Hippocampal formation (tissue), 2 donors: ENCODE measurements at regions not wholly inside any gene's neighbourhood (a gene's known extent, or its start where the extent isn't known, plus 50 kb on each side); places are given as distances from the start of the nearest gene placed in this dataset.

Experiments
- DNase-seq, 2 donors: peaks; one replicate each; lab custom pipeline; 2025; lab: John Stamatoyannopoulos, UW

DNA sequence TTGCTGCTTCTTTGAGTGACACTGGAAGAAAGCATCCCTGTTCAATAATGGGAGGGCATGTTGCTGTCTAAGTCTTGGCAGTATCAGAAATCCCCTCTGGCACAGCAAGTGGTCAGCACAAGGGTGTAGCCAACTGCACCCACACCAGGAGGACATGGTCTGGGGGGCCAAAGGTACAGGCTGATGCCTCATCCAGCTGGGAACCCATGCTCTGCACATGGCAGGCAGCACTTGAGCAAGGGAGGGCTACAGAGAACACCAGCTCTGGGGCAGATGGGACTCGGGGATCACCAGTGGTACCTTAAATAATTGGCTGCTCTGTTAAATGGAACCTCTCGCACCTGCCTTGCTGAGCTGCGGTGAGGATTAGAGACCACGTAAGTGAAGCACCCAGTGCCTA lies 265.2 kb downstream of the SYK start:
- DNase-seq: no peak

- DNase-seq: no peak
Measured at GRCh38 chr9:91067306-91067860, 265.8 kb downstream of the SYK start.

- no peak for DNase-seq
Measured at GRCh38 chr9:91071184-91071990, 269.8 kb downstream of the SYK start.

DNA sequence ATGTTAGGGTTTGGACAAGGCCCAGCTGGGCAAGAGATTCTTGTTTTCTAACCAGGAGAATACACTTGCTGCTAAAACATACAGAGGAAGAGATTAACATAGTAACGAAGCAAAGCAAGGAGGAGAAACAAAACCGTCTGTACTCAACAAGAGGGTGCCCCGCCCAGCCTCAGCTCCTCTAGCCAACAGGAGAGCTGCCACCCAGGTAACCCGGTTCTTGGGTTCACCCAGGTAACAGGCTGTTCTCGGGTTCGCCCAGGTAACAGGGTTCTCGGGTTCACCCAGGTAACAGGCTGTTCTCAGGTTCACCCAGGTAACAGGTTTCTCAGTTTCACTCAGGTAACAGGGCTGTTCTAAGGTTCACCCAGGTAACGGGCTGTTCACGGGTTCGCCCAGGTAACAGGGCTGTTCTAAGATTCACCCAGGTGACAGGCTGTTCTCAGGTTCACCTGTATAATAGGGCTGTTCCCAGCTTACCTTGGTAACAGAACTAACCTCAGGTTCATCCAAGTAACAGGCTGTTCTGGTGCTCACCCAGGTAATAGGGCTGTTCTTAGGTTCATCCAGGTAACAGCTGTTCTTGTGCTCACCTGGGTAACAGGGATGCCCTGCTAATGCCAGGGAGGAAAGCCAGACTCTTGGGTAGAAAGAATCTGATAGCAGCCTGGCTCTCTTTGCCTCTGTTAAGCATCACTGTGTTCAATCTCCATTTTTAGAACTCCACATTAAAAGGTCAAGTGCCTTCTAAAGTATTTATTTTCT lies 271.6 kb downstream of the SYK start:
- no peak for DNase-seq

- DNase-seq: no peak
Measured at GRCh38 chr9:91073811-91074771, 272.5 kb downstream of the SYK start.

DNA sequence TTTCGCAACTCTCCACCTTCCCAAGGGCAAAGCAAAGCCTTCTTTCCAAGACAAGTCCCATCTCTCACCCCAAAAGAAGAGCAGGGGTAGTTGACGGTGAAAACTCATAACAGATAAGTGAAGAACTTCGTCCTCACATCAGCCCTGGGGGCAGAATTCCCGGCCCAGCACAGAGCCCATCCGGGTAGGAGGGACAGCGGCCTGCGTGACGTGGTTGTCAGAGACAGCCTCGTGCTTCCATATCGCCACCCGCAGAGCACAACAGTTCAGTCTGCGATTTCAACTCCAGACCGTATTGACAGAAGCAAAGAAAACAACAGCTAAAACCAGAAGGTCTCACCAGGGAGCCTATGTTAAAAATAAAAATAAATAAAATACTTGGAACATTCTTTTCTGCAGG lies 273.2 kb downstream of the SYK start:
- no peak for DNase-seq

- no peak for DNase-seq
Measured at GRCh38 chr9:91075279-91075678, 273.7 kb downstream of the SYK start.

- DNase-seq: no peak
Measured at GRCh38 chr9:91077624-91078368, 276.2 kb downstream of the SYK start.

DNA sequence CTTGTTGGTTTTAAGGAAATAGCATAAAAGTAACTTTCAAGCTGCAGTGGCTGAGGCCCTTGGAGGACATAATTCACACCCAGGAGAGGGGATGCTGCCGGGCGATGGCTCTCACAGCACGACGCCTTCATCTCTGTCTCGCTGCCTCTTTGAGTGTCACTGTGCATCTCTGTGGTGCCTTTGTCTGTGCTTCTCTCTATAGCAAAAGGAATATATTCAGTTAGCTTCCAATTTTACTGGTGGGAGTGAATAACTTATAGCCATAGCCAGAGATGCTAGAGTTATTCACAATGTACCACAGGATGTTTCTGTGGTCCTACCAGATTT lies 276.7 kb downstream of the SYK start:
- DNase-seq: no peak

GRCh38 chr9:91082731-91083130 lies 279.0 kb downstream of the AUH start:
- no peak for DNase-seq

GRCh38 chr9:91084896-91085516 lies 276.7 kb downstream of the AUH start:
- DNase-seq: no peak

DNA sequence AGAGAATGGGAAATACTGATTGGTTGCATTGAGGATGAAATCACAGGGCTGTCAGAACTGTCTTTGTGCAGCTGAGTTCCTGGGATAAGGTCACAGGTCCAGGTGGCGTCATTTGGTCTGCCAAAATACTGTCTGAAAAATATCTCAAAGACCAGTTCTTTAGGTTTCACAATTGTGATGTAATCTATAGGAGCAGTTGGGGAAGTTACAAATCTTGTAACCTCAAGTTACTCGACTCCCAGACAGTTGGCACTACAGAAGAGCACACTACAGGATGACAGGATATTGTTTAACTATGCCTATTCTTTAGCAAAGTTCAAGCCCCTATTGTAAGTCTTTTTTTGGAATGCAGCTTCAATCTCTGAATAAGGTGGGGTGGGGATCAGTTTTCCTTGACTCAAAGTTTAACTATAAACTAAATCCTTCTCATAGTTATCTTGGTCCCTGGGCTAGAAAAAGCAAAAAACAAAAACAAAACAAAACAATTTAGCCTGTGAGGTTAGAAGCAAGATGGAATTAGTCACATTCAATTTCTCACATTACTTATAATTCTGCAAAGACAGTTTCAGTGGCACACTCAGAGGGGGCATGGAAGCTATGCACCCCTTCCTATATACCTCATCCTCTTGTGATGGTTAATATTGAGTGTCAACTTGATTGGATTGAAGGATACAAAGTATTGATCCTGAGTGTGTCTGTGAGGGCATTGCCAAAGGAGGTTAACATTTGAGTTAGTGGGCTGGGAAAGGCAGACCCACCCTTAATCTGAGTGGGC lies 276.0 kb downstream of the AUH start:
- no peak for DNase-seq

DNA sequence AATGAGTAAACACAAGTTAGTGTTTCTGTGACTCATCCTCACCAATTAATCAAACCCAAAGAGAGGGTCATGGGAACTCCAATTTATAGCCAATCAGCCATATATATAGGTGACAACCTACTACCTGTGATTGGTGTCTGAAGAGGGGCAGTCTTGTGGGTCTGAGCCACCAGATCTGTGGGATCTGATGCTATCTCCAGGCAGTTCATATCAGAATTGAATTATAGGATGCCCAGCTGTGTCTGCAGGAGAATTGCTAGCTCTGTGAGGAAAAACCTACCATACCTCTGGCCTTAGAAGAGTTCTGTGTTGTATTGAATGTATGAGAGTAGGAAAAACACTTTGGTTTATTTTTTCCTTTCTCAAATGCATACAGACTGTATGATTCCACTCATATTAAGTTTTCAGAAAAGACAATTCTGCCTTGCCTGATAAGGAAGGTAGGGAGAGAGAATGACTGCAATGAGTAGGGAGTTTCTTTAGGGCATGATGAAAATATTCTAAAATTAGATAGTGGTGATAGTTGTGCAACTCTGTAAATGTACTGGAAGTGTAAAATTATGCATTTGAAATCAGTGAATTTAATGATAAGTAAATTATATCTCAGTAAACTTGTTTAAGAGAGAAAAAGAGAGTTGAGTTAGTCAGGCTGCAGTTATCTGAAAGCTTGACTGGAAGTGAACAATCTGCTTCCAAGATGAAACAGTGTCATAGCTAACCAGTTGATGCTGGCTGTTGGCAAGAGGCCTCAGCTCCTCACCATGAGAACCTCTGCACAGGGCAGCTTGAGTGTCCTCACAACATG lies 274.9 kb downstream of the AUH start:
- DNase-seq: no peak

- DNase-seq: no peak
Measured at GRCh38 chr9:91087462-91087759, 274.3 kb downstream of the AUH start.

DNA sequence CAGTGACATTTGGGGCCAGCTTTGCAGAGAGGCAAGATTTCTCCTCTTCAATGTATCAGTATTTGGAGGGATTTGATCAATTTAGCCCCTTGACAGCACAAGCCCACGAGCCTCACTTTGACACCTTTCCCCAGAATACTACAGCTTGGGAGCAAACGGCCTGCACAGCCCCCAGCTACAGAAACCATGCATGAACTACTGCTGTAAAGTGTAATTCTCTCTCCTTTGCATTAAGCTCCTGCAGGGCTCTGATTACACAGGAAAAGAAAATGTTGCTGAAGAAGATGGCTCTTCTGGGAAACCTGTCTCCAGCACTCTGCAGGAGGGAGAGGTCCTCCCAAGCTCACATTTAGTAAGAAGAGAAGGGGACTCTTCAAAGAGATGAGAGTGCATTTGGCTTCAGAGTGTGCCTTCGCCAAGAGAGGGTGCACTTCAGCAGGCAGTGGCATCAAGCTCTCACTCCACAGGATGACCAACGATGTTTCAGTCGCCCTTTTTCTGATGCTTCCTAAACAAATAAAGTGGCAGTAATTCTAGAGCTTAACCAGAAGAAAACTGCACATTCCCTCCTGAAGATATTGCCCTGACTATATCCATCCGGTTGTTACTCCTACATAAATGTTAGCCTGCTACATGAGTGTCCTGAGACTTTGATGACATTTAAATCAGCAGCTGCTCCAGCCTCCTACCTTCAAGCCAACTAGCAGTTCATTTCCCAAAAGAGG lies 272.2 kb downstream of the AUH start:
- DNase-seq: no peak

DNA sequence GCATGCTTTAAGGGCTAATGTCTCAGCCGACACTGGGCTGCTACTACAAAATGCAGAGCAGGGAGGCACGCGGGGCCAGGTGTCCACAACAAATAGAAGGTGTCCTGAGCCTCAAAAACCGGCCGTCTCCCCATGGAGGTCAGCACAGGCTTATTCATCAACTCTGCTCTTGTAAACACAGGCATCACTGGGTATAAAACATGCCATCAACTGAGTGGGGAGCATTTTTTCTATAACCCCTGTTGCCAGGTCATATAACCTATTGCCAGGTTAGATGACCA lies 271.6 kb downstream of the AUH start:
- no peak for DNase-seq

DNA sequence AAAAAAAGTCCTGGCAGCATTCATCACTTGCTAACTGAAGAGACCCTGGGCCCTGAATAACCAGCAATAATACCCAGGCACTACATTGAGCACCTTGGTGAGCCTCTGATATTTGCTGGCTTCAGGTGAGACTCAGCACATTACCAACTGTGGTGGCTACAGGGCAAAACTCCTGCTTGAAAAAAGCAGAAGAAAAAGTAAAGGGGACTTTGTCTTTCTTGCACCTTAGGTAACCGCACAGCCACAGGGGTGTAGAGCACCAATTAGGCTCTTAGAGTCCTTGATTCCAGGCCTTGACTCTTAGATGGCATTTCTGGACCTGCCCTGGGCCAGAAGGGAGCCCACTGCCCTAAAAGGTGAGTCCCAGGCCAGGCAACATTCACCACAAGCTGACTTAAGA lies 269.5 kb downstream of the AUH start:
- DNase-seq: no peak

DNA sequence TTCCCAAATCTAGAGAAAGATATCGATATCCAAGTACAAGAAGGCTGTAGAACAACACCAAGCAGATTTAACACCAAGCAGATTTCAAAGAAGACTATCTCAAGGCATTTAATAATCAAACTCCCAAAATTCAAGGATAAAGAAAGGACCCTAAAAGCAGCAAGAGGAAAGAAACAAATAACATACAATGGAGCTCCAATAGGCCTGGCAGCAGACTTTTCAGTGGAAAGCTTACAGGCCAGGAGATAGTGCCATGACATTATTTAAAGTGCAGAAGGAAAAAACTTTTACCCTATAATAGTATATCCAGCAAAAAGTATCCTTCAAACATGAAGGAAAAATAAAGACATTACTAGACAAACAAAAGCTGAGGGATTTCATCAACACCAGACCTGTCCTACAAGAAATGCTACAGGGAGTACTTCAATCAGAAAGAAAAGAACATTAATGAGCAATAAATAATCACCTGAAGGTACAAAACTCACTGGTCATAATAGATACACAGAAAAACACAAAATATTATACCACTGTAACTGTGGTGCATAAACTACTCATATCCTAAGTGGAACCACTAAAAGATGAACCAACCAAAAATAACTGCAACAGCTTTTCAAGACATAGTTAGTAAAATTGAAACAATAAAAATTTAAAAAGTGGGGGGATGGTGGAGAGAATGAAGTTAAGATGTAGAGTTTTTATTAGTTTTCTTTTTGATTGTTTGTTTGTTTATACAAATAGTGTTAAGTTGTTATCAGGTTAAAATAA lies 267.2 kb downstream of the AUH start:
- DNase-seq: no peak
